ENCODE measurements at regions not wholly inside any gene's neighbourhood (a gene's known extent, or its start where the extent isn't known, plus 50 kb on each side); places are given as distances from the start of the nearest gene placed in this dataset.

GRCh38 chr15:50830477-50831354 is 65.2 kb upstream of the SPPL2A start:
- H3K9me3 ChIP-seq (ENCODE audit: insufficient read depth, low read length), result no peaks in the 10 kb centered on the region
- DNase-seq (ENCODE audit: low read depth, low spot score), result no peak
- H3K4me1 ChIP-seq (ENCODE audit: insufficient read depth, insufficient read length), result no peaks in the 10 kb centered on the region
- no peak overlapping the region for H3K4me3 ChIP-seq (ENCODE audit: insufficient read length, low read depth)
- H3K27me3 ChIP-seq (ENCODE audit: insufficient read depth, insufficient read length), result no peaks in the 10 kb centered on the region
- no peaks in the 10 kb centered on the region for H3K36me3 ChIP-seq (ENCODE audit: insufficient read depth, insufficient read length, low read length)
- TF ChIP-seq ZNF274 (IDR thresholded peaks at IDR 0.05; ENCODE audit: low read depth, low read length) (no peak), SUZ12 (IDR thresholded peaks at IDR 0.05; ENCODE audit: extremely low read depth, insufficient read depth, insufficient read length) (no peak), YY1 (IDR thresholded peaks at IDR 0.05; ENCODE audit: insufficient read depth, insufficient read length) (no peak)
- H3K9ac ChIP-seq (ENCODE audit: insufficient read length, low read depth), result no peak overlapping the region

- no peak overlapping the region for H3K9ac ChIP-seq (ENCODE audit: insufficient read length, low read depth)
- no peaks in the 10 kb centered on the region for H3K4me1 ChIP-seq (ENCODE audit: insufficient read depth, insufficient read length)
- no peak overlapping the region for H3K4me3 ChIP-seq (ENCODE audit: insufficient read length, low read depth)
- DNase-seq (ENCODE audit: low read depth, low spot score), result peak; percentile 22
- H3K9me3 ChIP-seq (ENCODE audit: insufficient read depth, low read length), result no peaks in the 10 kb centered on the region
- no peaks in the 10 kb centered on the region for H3K36me3 ChIP-seq (ENCODE audit: insufficient read depth, insufficient read length, low read length)
- no peaks in the 10 kb centered on the region for H3K27me3 ChIP-seq (ENCODE audit: insufficient read depth, insufficient read length)
- TF ChIP-seq YY1 (IDR thresholded peaks at IDR 0.05; ENCODE audit: insufficient read depth, insufficient read length), result no peak
- TF ChIP-seq SUZ12 (IDR thresholded peaks at IDR 0.05; ENCODE audit: extremely low read depth, insufficient read depth, insufficient read length), result no peak
- TF ChIP-seq ZNF274 (IDR thresholded peaks at IDR 0.05; ENCODE audit: low read depth, low read length), result no peak
Observed at GRCh38 chr15:50828610-50829206, 63.2 kb upstream of the SPPL2A start.

- no peak overlapping the region for H3K9ac ChIP-seq (ENCODE audit: insufficient read length, low read depth)
- no peak for TF ChIP-seq ZNF274 (IDR thresholded peaks at IDR 0.05; ENCODE audit: low read depth, low read length)
- no peak for TF ChIP-seq SUZ12 (IDR thresholded peaks at IDR 0.05; ENCODE audit: extremely low read depth, insufficient read depth, insufficient read length)
- no peak for TF ChIP-seq YY1 (IDR thresholded peaks at IDR 0.05; ENCODE audit: insufficient read depth, insufficient read length)
- no peak overlapping the region for H3K4me3 ChIP-seq (ENCODE audit: insufficient read length, low read depth)
- H3K27me3 ChIP-seq (ENCODE audit: insufficient read depth, insufficient read length), result no peaks in the 10 kb centered on the region
- no peaks in the 10 kb centered on the region for H3K4me1 ChIP-seq (ENCODE audit: insufficient read depth, insufficient read length)
- no peak for DNase-seq (ENCODE audit: low read depth, low spot score)
- no peaks in the 10 kb centered on the region for H3K9me3 ChIP-seq (ENCODE audit: insufficient read depth, low read length)
- no peaks in the 10 kb centered on the region for H3K36me3 ChIP-seq (ENCODE audit: insufficient read depth, insufficient read length, low read length)
Observed at GRCh38 chr15:50825946-50826345, 60.4 kb upstream of the SPPL2A start.

GRCh38 chr15:50824514-50824913 is 59.0 kb upstream of the SPPL2A start:
- Histone ChIP-seq H3K27me3 (ENCODE audit: insufficient read depth, insufficient read length) (no peaks in the 10 kb centered on the region), H3K4me1 (ENCODE audit: insufficient read depth, insufficient read length) (no peaks in the 10 kb centered on the region), H3K9me3 (ENCODE audit: insufficient read depth, low read length) (no peaks in the 10 kb centered on the region), H3K9ac (ENCODE audit: insufficient read length, low read depth) (no peak overlapping the region), H3K36me3 (ENCODE audit: insufficient read depth, insufficient read length, low read length) (no peaks in the 10 kb centered on the region), H3K4me3 (ENCODE audit: insufficient read length, low read depth) (no peak overlapping the region)
- TF ChIP-seq SUZ12 (IDR thresholded peaks at IDR 0.05; ENCODE audit: extremely low read depth, insufficient read depth, insufficient read length), result no peak
- TF ChIP-seq ZNF274 (IDR thresholded peaks at IDR 0.05; ENCODE audit: low read depth, low read length), result no peak
- no peak for TF ChIP-seq YY1 (IDR thresholded peaks at IDR 0.05; ENCODE audit: insufficient read depth, insufficient read length)
- no peak for DNase-seq (ENCODE audit: low read depth, low spot score)

GRCh38 chr15:50823281-50823680 is 57.8 kb upstream of the SPPL2A start:
- Histone ChIP-seq H3K4me3 (ENCODE audit: insufficient read length, low read depth) (no peak overlapping the region), H3K27me3 (ENCODE audit: insufficient read depth, insufficient read length) (no peaks in the 10 kb centered on the region), H3K9me3 (ENCODE audit: insufficient read depth, low read length) (no peaks in the 10 kb centered on the region), H3K4me1 (ENCODE audit: insufficient read depth, insufficient read length) (no peaks in the 10 kb centered on the region), H3K36me3 (ENCODE audit: insufficient read depth, insufficient read length, low read length) (no peaks in the 10 kb centered on the region), H3K9ac (ENCODE audit: insufficient read length, low read depth) (no peak overlapping the region)
- no peak for DNase-seq (ENCODE audit: low read depth, low spot score)
- no peak for TF ChIP-seq YY1 (IDR thresholded peaks at IDR 0.05; ENCODE audit: insufficient read depth, insufficient read length)
- no peak for TF ChIP-seq SUZ12 (IDR thresholded peaks at IDR 0.05; ENCODE audit: extremely low read depth, insufficient read depth, insufficient read length)
- TF ChIP-seq ZNF274 (IDR thresholded peaks at IDR 0.05; ENCODE audit: low read depth, low read length), result no peak

GRCh38 chr15:50821476-50821875 is 56.0 kb upstream of the SPPL2A start:
- H3K9me3 ChIP-seq (ENCODE audit: insufficient read depth, low read length), result no peaks in the 10 kb centered on the region
- no peaks in the 10 kb centered on the region for H3K4me1 ChIP-seq (ENCODE audit: insufficient read depth, insufficient read length)
- H3K4me3 ChIP-seq (ENCODE audit: insufficient read length, low read depth), result no peak overlapping the region
- no peak for DNase-seq (ENCODE audit: low read depth, low spot score)
- H3K36me3 ChIP-seq (ENCODE audit: insufficient read depth, insufficient read length, low read length), result no peaks in the 10 kb centered on the region
- no peaks in the 10 kb centered on the region for H3K27me3 ChIP-seq (ENCODE audit: insufficient read depth, insufficient read length)
- no peak overlapping the region for H3K9ac ChIP-seq (ENCODE audit: insufficient read length, low read depth)
- no peak for TF ChIP-seq SUZ12 (IDR thresholded peaks at IDR 0.05; ENCODE audit: extremely low read depth, insufficient read depth, insufficient read length)
- TF ChIP-seq YY1 (IDR thresholded peaks at IDR 0.05; ENCODE audit: insufficient read depth, insufficient read length), result no peak
- no peak for TF ChIP-seq ZNF274 (IDR thresholded peaks at IDR 0.05; ENCODE audit: low read depth, low read length)

- Histone ChIP-seq H3K36me3 (ENCODE audit: insufficient read depth, insufficient read length, low read length) (no peaks in the 10 kb centered on the region), H3K4me3 (ENCODE audit: insufficient read length, low read depth) (no peak overlapping the region), H3K9me3 (ENCODE audit: insufficient read depth, low read length) (no peaks in the 10 kb centered on the region), H3K9ac (ENCODE audit: insufficient read length, low read depth) (no peak overlapping the region), H3K4me1 (ENCODE audit: insufficient read depth, insufficient read length) (no peaks in the 10 kb centered on the region), H3K27me3 (ENCODE audit: insufficient read depth, insufficient read length) (no peaks in the 10 kb centered on the region)
- TF ChIP-seq SUZ12 (IDR thresholded peaks at IDR 0.05; ENCODE audit: extremely low read depth, insufficient read depth, insufficient read length) (no peak), ZNF274 (IDR thresholded peaks at IDR 0.05; ENCODE audit: low read depth, low read length) (no peak), YY1 (IDR thresholded peaks at IDR 0.05; ENCODE audit: insufficient read depth, insufficient read length) (no peak)
- DNase-seq (ENCODE audit: low read depth, low spot score), result no peak
Observed at GRCh38 chr15:50820808-50821382, 55.4 kb upstream of the SPPL2A start.

Data from NT2/D1 (cell line).